ENCODE measurements at regions not wholly inside any gene's neighbourhood (a gene's known extent, or its start where the extent isn't known, plus 50 kb on each side); places are given as distances from the start of the nearest gene placed in this dataset.

- no peak for TF ChIP-seq CTCF (IDR thresholded peaks at IDR 0.05)
- no peak for DNase-seq
- H3K9me3 Mint-ChIP-seq, result no peaks in the 10 kb centered on the region
- no peak overlapping the region for H3K4me3 Mint-ChIP-seq
- no peaks in the 10 kb centered on the region for H3K27me3 Mint-ChIP-seq (ENCODE audit: insufficient read depth)
- H3K36me3 Mint-ChIP-seq (ENCODE audit: low read depth), result no peaks in the 10 kb centered on the region
- H3K4me1 Mint-ChIP-seq (ENCODE audit: low read depth), result peaks cover 18% of the 10 kb centered on the region
- H3K27ac Mint-ChIP-seq, result no peak overlapping the region
These were observed 138.4 kb upstream of the DCN start for GRCh38 chr12:91320999-91321398.

DNA sequence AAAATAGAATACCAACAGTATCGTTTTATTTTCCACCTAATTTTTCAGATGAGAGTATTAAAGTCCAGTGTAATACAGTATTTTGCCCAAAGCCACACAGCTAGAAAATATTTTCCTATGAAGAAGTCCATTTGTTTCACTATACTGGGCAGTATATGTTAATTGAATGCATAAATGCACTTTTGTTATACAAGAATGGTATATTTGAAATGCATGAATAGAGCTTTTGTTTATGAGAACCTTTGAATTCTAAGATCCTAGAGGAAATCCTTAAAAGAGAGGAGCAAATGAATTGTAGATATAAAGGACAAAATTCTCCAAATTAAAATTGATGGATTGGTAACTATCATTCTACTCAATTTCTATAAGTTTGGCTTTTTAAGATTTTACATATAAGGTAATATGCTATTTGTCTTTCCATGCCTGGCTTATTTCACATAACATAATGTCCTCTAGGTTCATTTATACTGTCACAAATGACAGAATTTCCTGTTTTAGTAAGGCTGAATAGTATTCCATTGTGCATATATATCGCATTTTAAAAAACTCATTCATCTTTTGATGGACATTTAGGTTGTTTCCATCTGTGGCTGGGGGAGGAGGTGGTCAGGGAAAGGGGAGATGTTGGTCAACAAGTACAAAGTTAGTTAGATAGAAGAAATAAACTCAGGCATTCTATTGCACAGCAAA lies 136.6 kb upstream of the DCN start:
- peaks cover 16% of the 10 kb centered on the region for H3K4me1 Mint-ChIP-seq (ENCODE audit: low read depth)
- H3K9me3 Mint-ChIP-seq, result no peaks in the 10 kb centered on the region
- no peak for TF ChIP-seq CTCF (IDR thresholded peaks at IDR 0.05)
- no peaks in the 10 kb centered on the region for H3K27me3 Mint-ChIP-seq (ENCODE audit: insufficient read depth)
- no peak overlapping the region for H3K4me3 Mint-ChIP-seq
- no peaks in the 10 kb centered on the region for H3K36me3 Mint-ChIP-seq (ENCODE audit: low read depth)
- H3K27ac Mint-ChIP-seq, result no peak overlapping the region
- no peak for DNase-seq

GRCh38 chr12:91317306-91317705 lies 134.7 kb upstream of the DCN start:
- DNase-seq, result no peak
- Mint-ChIP-seq H3K27ac (no peak overlapping the region), H3K27me3 (ENCODE audit: insufficient read depth) (no peaks in the 10 kb centered on the region)

GRCh38 chr12:91316907-91317269 lies 134.3 kb upstream of the DCN start:
- no peak for TF ChIP-seq CTCF (IDR thresholded peaks at IDR 0.05)
- Mint-ChIP-seq H3K4me1 (ENCODE audit: low read depth) (peaks cover 16% of the 10 kb centered on the region), H3K9me3 (no peaks in the 10 kb centered on the region), H3K36me3 (ENCODE audit: low read depth) (no peaks in the 10 kb centered on the region), H3K27ac (no peak overlapping the region), H3K4me3 (no peak overlapping the region), H3K27me3 (ENCODE audit: insufficient read depth) (no peaks in the 10 kb centered on the region)
- peak; percentile 13 for DNase-seq

More at GRCh38 chr12:91317306-91317705, 134.7 kb upstream of the DCN start:
- Mint-ChIP-seq H3K4me1 (ENCODE audit: low read depth) (peaks cover 16% of the 10 kb centered on the region), H3K36me3 (ENCODE audit: low read depth) (no peaks in the 10 kb centered on the region), H3K4me3 (no peak overlapping the region), H3K9me3 (no peaks in the 10 kb centered on the region)
- no peak for TF ChIP-seq CTCF (IDR thresholded peaks at IDR 0.05)

- H3K27ac Mint-ChIP-seq, result no peak overlapping the region
- H3K4me3 Mint-ChIP-seq, result no peak overlapping the region
- TF ChIP-seq CTCF (IDR thresholded peaks at IDR 0.05), result no peak
- H3K4me1 Mint-ChIP-seq (ENCODE audit: low read depth), result peaks cover 16% of the 10 kb centered on the region
- no peak for DNase-seq
- no peaks in the 10 kb centered on the region for H3K27me3 Mint-ChIP-seq (ENCODE audit: insufficient read depth)
- H3K36me3 Mint-ChIP-seq (ENCODE audit: low read depth), result no peaks in the 10 kb centered on the region
- no peaks in the 10 kb centered on the region for H3K9me3 Mint-ChIP-seq
These were observed 133.7 kb upstream of the DCN start for GRCh38 chr12:91316161-91316906.

Data from HFFc6 (cell line).